CD14-positive monocyte (primary cell): ENCODE measurements at regions not wholly inside any gene's neighbourhood (a gene's known extent, or its start where the extent isn't known, plus 50 kb on each side); places are given as distances from the start of the nearest gene placed in this dataset.
A peak's percentile ranks its signal among the peaks of the same experiment; 100 is the strongest.

Experiments used
- DNase-seq, 3 donors: peaks; one replicate each; pipeline ENCODE4 v3.0.0-alpha.2; 2011 to 2022
- H2AFZ ChIP-seq: 2 replicates; pipeline ENCODE4 v1.6.0; 2012; ENCODE audit warnings: mild to moderate bottlenecking, low read depth, low read length, inconsistent platforms; ENCODE audit not compliant: insufficient read depth, poor library complexity, severe bottlenecking
- H3K27ac ChIP-seq, 2 donors: 1 replicate in 1 of 2; 2 replicates in 1 of 2; pipeline ENCODE4 v1.5.1; 2012 to 2013; ENCODE audit warnings: low read length in 2 of 2, control low read depth in 1 of 2, inconsistent platforms in 1 of 2, low read depth in 1 of 2, mild to moderate bottlenecking in 1 of 2
- H3K27me3 ChIP-seq, 2 donors: one replicate each; pipeline versions ENCODE4 v1.6.0 to v1.6.1; 2011 to 2013; ENCODE audit warnings: low read length in 2 of 2; ENCODE audit not compliant: control insufficient read depth in 2 of 2, insufficient read depth in 2 of 2
- H3K36me3 ChIP-seq, 2 donors: replicated peaks in 1 of 2; 1 replicate in 1 of 2; 2 replicates in 1 of 2; pipeline versions ENCODE4 v1.5.1 to v1.6.1; 2012 to 2013; ENCODE audit warnings: low read length in 2 of 2, control low read depth in 1 of 2, inconsistent platforms in 1 of 2, mild to moderate bottlenecking in 1 of 2; ENCODE audit not compliant: insufficient read depth in 2 of 2, control insufficient read depth in 1 of 2
- H3K4me1 ChIP-seq, 2 donors: 1 replicate in 1 of 2; 2 replicates in 1 of 2; pipeline versions ENCODE4 v1.5.1 to v1.6.1; 2012 to 2013; ENCODE audit warnings: low read length in 2 of 2, control low read depth in 1 of 2, inconsistent platforms in 1 of 2, mild to moderate bottlenecking in 1 of 2, moderate library complexity in 1 of 2; ENCODE audit not compliant: insufficient read depth in 2 of 2, control insufficient read depth in 1 of 2
- H3K4me2 ChIP-seq: replicated peaks from 2 replicates; pipeline ENCODE3; 2012; ENCODE audit warnings: low read length, moderate library complexity, mild to moderate bottlenecking; ENCODE audit not compliant: poor library complexity, severe bottlenecking; ENCODE audit errors: extremely low read depth
- H3K4me3 ChIP-seq, 3 experiments: fragments of 200-600 bp in 1 of 3; sonication (generic) in 1 of 3; replicated peaks in 1 of 3; 1 replicate in 2 of 3; 2 replicates in 1 of 3; pipeline ENCODE4 v1.5.1; 2011 to 2013; ENCODE audit warnings: low read length in 3 of 3, mild to moderate bottlenecking in 3 of 3, control low read depth in 2 of 3, low read depth in 2 of 3, inconsistent platforms in 1 of 3, moderate library complexity in 1 of 3
- H3K79me2 ChIP-seq: 2 replicates; pipeline ENCODE4 v1.6.0; 2012; ENCODE audit warnings: mild to moderate bottlenecking, control low read depth, inconsistent platforms, low read length, moderate library complexity; ENCODE audit not compliant: insufficient read depth
- H3K9ac ChIP-seq: 2 replicates; pipeline ENCODE4 v1.6.0; 2017; ENCODE audit warnings: low read length, mild to moderate bottlenecking; ENCODE audit not compliant: insufficient read depth, poor library complexity, severe bottlenecking
- H3K9me3 ChIP-seq, 2 donors: replicated peaks in 1 of 2; 1 replicate in 1 of 2; 2 replicates in 1 of 2; pipeline versions ENCODE4 v1.5.1 to v1.6.1; 2012 to 2013; ENCODE audit warnings: low read length in 2 of 2, control low read depth in 1 of 2; ENCODE audit not compliant: control insufficient read depth in 1 of 2, insufficient read depth in 1 of 2
- H4K20me1 ChIP-seq: 2 replicates; pipeline ENCODE4 v1.6.0; 2012; ENCODE audit warnings: mild to moderate bottlenecking, low read length, control low read depth, moderate library complexity; ENCODE audit not compliant: insufficient read depth
- H3K27ac Mint-ChIP-seq, 7 donors: one replicate each; pipeline ENCODE4 v1.8.0; 2020; ENCODE audit warnings: mild to moderate bottlenecking in 7 of 7, mixed read lengths in 7 of 7, moderate library complexity in 6 of 7, inconsistent platforms in 2 of 7
- H3K27me3 Mint-ChIP-seq, 3 donors: one replicate each; pipeline ENCODE4 v1.8.0; 2021 to 2022; ENCODE audit warnings: low read depth in 3 of 3, mild to moderate bottlenecking in 3 of 3, mixed read lengths in 3 of 3, moderate library complexity in 3 of 3, inconsistent platforms in 1 of 3
- H3K36me3 Mint-ChIP-seq, 2 donors: one replicate each; pipeline ENCODE4 v1.8.0; 2020; ENCODE audit warnings: mixed read lengths in 2 of 2, inconsistent platforms in 1 of 2, mild to moderate bottlenecking in 1 of 2
- H3K4me1 Mint-ChIP-seq: one replicate; pipeline ENCODE4 v1.8.0; 2020; ENCODE audit warnings: mild to moderate bottlenecking, mixed read lengths
- H3K4me3 Mint-ChIP-seq, 2 donors: one replicate each; pipeline ENCODE4 v1.8.0; 2020; ENCODE audit warnings: mild to moderate bottlenecking in 2 of 2, mixed read lengths in 2 of 2, moderate library complexity in 1 of 2
- H3K9me3 Mint-ChIP-seq, 7 donors: one replicate each; pipeline ENCODE4 v1.8.0; 2020 to 2022; ENCODE audit warnings: mixed read lengths in 7 of 7, mild to moderate bottlenecking in 6 of 7, moderate library complexity in 6 of 7, inconsistent platforms in 2 of 7
- WGBS: methylation state at CpG from one replicate; pipeline ENCODE4 v1.1.5; 2013; ENCODE audit warnings: missing lambda C conversion rate; ENCODE audit not compliant: insufficient coverage; 5-methylcytosine and 5-hydroxymethylcytosine counted together
- intact Hi-C, 2 donors: fragments of 100-400 bp; cut with micrococcal nuclease; formaldehyde crosslinking; loops; one replicate each; pipeline versions ENCODE4 v1.15.0 to v1.15.1; 2023
- TF ChIP-seq, protein P1 (sequence below): fragments of 200-600 bp; IDR thresholded peaks from one replicate; pipeline ENCODE4 v1.8.0; 2022; ENCODE audit warnings: antibody characterized with exemption, mild to moderate bottlenecking

DNA sequence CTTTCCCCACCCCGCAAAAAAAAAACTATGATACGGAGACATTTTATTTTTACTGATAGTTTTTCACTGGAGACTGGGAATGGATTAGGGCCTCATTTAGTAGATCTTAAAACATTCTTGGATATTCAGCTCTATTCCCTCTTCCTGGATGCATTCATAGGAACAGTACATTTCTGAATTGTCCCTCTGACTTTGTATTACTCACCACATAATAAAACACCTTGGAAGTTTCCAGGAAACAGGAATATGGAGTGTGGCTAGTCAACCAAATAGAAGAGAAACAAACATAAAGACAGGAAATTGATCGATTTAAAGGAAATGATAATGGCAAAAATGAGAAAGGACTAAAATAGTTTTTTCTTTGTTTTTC is 147.7 kb downstream of the GPX5 start:
- Histone ChIP-seq H3K27me3 (peaks cover 34 to 38% of the 10 kb centered on the region in 2 donors), H3K4me3 (no peak overlapping the region), H3K27ac (no peak overlapping the region), H3K4me1 (no peaks in the 10 kb centered on the region), H3K36me3 (no peaks in the 10 kb centered on the region), H3K79me2 (no peaks in the 10 kb centered on the region), H3K4me2 (no peak overlapping the region), H3K9me3 (peaks cover 3 to 18% of the 10 kb centered on the region in 2 donors), H2AFZ (no peak overlapping the region), H4K20me1 (no peaks in the 10 kb centered on the region), H3K9ac (no peak overlapping the region)
- Mint-ChIP-seq H3K27ac (no peak overlapping the region), H3K4me1 (peaks cover 5% of the 10 kb centered on the region), H3K36me3 (peaks cover 0 to 2% of the 10 kb centered on the region in 2 donors), H3K4me3 (peak overlapping the region in 1 of 2 donors; percentile 70), H3K27me3 (peaks cover 32 to 54% (median 45%) of the 10 kb centered on the region in 3 donors), H3K9me3 (peaks cover 5 to 27% (median 17%) of the 10 kb centered on the region in 7 donors)
- intact Hi-C loops, result no loop called here
- TF ChIP-seq, protein P1, sequence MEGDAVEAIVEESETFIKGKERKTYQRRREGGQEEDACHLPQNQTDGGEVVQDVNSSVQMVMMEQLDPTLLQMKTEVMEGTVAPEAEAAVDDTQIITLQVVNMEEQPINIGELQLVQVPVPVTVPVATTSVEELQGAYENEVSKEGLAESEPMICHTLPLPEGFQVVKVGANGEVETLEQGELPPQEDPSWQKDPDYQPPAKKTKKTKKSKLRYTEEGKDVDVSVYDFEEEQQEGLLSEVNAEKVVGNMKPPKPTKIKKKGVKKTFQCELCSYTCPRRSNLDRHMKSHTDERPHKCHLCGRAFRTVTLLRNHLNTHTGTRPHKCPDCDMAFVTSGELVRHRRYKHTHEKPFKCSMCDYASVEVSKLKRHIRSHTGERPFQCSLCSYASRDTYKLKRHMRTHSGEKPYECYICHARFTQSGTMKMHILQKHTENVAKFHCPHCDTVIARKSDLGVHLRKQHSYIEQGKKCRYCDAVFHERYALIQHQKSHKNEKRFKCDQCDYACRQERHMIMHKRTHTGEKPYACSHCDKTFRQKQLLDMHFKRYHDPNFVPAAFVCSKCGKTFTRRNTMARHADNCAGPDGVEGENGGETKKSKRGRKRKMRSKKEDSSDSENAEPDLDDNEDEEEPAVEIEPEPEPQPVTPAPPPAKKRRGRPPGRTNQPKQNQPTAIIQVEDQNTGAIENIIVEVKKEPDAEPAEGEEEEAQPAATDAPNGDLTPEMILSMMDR, result no peak
- no CpG with 5 or more reads among the region's 3 CpGs for WGBS
- no peak for DNase-seq

DNA sequence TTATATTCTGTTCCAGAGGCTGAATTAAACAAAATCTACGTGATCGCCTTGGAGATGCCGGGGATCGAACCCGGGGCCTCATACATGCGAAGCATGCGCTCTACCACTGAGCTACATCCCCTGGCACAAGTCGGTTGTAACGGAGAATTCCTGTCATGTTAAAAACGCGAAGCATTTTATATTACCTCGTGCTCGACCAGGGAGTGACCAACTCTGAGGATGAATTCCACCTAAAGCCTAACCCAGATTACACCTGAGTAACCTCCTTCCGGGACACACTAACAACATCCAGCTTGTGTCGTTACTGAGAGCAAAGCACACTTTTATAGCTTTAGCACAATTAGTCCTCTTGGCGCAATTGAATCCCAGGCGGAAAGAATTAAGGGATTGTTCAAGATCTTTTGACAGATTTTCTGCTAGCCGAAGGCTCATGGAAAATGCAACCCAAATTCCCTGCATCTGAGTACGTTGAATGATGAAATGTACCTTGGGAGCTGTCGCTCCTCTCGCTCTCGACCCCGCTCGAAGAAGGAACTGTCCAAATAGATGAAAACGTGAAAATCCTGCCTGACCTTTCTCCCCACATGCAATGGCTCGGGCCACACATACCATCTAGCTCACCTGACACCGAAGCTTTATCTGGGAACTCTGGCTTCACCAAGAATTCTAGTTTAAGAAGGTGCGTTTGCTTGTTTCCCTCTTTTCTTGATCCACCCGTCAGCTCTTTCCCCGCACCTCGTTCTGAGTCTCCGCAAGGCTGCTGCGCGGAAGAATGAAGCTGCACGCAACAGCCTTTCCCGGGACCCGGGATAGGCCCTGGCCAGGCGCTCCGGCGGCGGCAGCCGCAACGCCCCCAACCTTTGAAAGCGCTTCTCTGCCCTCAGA is 148.3 kb downstream of the GPX5 start:
- H3K4me1 Mint-ChIP-seq, result peaks cover 5% of the 10 kb centered on the region
- peaks cover 3 to 18% of the 10 kb centered on the region in 2 donors for H3K9me3 ChIP-seq
- 2% methylated on average over 41 of the region's 44 CpGs for WGBS
- intact Hi-C loops, result no loop called here
- no peaks in the 10 kb centered on the region for H3K79me2 ChIP-seq
- H3K4me1 ChIP-seq, result no peaks in the 10 kb centered on the region
- peak overlapping the region in 1 of 2 donors; percentile 70 for H3K4me3 Mint-ChIP-seq
- no peak overlapping the region for H3K4me2 ChIP-seq
- H3K9ac ChIP-seq, result no peak overlapping the region
- TF ChIP-seq, protein P1, result no peak
- no peaks in the 10 kb centered on the region for H4K20me1 ChIP-seq
- H3K27ac Mint-ChIP-seq, result no peak overlapping the region
- no peaks in the 10 kb centered on the region for H3K36me3 ChIP-seq
- H3K9me3 Mint-ChIP-seq, result peaks cover 5 to 27% (median 17%) of the 10 kb centered on the region in 7 donors
- no peak for DNase-seq
- H2AFZ ChIP-seq, result no peak overlapping the region
- H3K36me3 Mint-ChIP-seq, result peaks cover 0 to 2% of the 10 kb centered on the region in 2 donors
- no peak overlapping the region for H3K27ac ChIP-seq
- H3K4me3 ChIP-seq, result no peak overlapping the region
- peaks cover 35 to 56% (median 39%) of the 10 kb centered on the region in 3 donors for H3K27me3 Mint-ChIP-seq
- H3K27me3 ChIP-seq, result peaks cover 34 to 37% of the 10 kb centered on the region in 2 donors
